ENCODE measurements at regions not wholly inside any gene's neighbourhood (a gene's known extent, or its start where the extent isn't known, plus 50 kb on each side); places are given as distances from the start of the nearest gene placed in this dataset.

- no peak for FAIRE-seq
- Histone ChIP-seq H3K4me2 (no peak overlapping the region), H3K27ac (peak overlapping the region in 1 of 2 experiments; percentile 69; a peak in 2 of 6 replicates), H3K9me3 (no peaks in the 10 kb centered on the region), H3K4me1 (peaks cover 21% of the 10 kb centered on the region), H3K4me3 (no peak overlapping the region)
- 80% methylated on average over 7 of the region's 7 CpGs for WGBS (ENCODE audit: missing lambda C conversion rate)
- DNase-seq (ENCODE audit: low read depth in 1 of 2, low spot score in 1 of 2) = no peak
- CTCF ChIA-PET = interaction anchor here (0.8 to 2.0 kb wide), 5 partner anchors 8 to 51 kb away, joined by 3 to 5 read pairs (median 4); no protein-coding TSS in a partner anchor
- TF ChIP-seq TP53 (CRISPR knock-in tag; IDR thresholded peaks at IDR 0.05) (no peak), ESRRA (IDR thresholded peaks at IDR 0.05; ENCODE audit: borderline replicate concordance, low read length) (no peak), NFE2L2 (conservative IDR thresholded peaks at IDR 0.05; ENCODE audit: low read length) (no peak), POLR2A (IDR thresholded peaks at IDR 0.05; ENCODE audit: low read length) (no peak), JUN (IDR thresholded peaks at IDR 0.05) (no peak), ZC3H11A (IDR thresholded peaks at IDR 0.05) (no peak), FOXS1 (CRISPR knock-in tag; IDR thresholded peaks at IDR 0.05) (no peak), HOXB5 (CRISPR knock-in tag; IDR thresholded peaks at IDR 0.05) (no peak), BHLHE40 (IDR thresholded peaks at IDR 0.05; ENCODE audit: low read depth, low read length) (no peak), ZNF302 (CRISPR knock-in tag; IDR thresholded peaks at IDR 0.05) (no peak), HMGXB4 (CRISPR knock-in tag; IDR thresholded peaks at IDR 0.05; ENCODE audit: borderline replicate concordance) (no peak)
- POLR2A ChIA-PET = no interaction called here
- ATAC-seq = no peak
These were observed 63.6 kb upstream of the CD93 start for GRCh38 chr20:23149623-23150279.

- Histone ChIP-seq H3K9me3 (no peaks in the 10 kb centered on the region), H3K4me3 (no peak overlapping the region), H3K4me1 (peaks cover 21% of the 10 kb centered on the region), H3K27ac (peak overlapping the region in 1 of 2 experiments; percentile 69; a peak in 4 of 6 replicates), H3K4me2 (no peak overlapping the region; the same call in 2 of the 3 replicates)
- TF ChIP-seq MAFK (IDR thresholded peaks at IDR 0.05; ENCODE audit: partially characterized antibody) = no peak
- TF ChIP-seq POLR2AphosphoS2 (conservative IDR thresholded peaks at IDR 0.05; ENCODE audit: low read length) = no peak
- TF ChIP-seq GATA3 (IDR thresholded peaks at IDR 0.05; ENCODE audit: borderline replicate concordance) = no peak
- no peak for TF ChIP-seq ESRRA (IDR thresholded peaks at IDR 0.05; ENCODE audit: borderline replicate concordance, low read length)
- no peak for TF ChIP-seq CEBPB (IDR thresholded peaks at IDR 0.05)
- TF ChIP-seq CHD4 (IDR thresholded peaks at IDR 0.05; ENCODE audit: borderline replicate concordance) = no peak
- TF ChIP-seq RARB (CRISPR knock-in tag; IDR thresholded peaks at IDR 0.05) = no peak
- no peak for TF ChIP-seq JUNB (IDR thresholded peaks at IDR 0.05)
- no peak for TF ChIP-seq ZSCAN20 (CRISPR knock-in tag; IDR thresholded peaks at IDR 0.05)
- no peak for TF ChIP-seq TP53 (CRISPR knock-in tag; IDR thresholded peaks at IDR 0.05)
- TF ChIP-seq RCOR1 (IDR thresholded peaks at IDR 0.05; ENCODE audit: low read depth, low read length) = no peak
- FAIRE-seq (no peak), ATAC-seq (no peak), DNase-seq (ENCODE audit: low read depth in 1 of 2, low spot score in 1 of 2) (no peak)
- ChIA-PET CTCF (interaction anchor here (0.9 to 2.0 kb wide), 4 partner anchors 9 to 52 kb away, joined by 3 to 5 read pairs (median 4); no protein-coding TSS in a partner anchor), POLR2A (no interaction called here)
- WGBS (ENCODE audit: missing lambda C conversion rate) = 85% methylated on average over 10 of the region's 10 CpGs
These were observed 62.8 kb upstream of the CD93 start for GRCh38 chr20:23148731-23149570.

- WGBS (ENCODE audit: missing lambda C conversion rate) = 28% methylated on average over 9 of the region's 9 CpGs
- no peak overlapping the region for H3K4me3 ChIP-seq
- peak; percentile 61 for FAIRE-seq
- no peaks in the 10 kb centered on the region for H3K9me3 ChIP-seq
- ATAC-seq = peak; percentile 56 to 69; a peak in 5 of 6 replicates
- peak overlapping the region; percentile 57 for H3K4me2 ChIP-seq
- peak overlapping the region; percentile 65 to 69 for H3K27ac ChIP-seq
- DNase-seq (ENCODE audit: low read depth in 1 of 2, low spot score in 1 of 2) = peak; percentile 49 to 57
- POLR2A ChIA-PET = no interaction called here
- H3K4me1 ChIP-seq = peaks cover 24% of the 10 kb centered on the region
- CTCF ChIA-PET = interaction anchor here (1.6 to 2.0 kb wide), 2 partner anchors 17 to 53 kb away, joined by 4 to 5 read pairs; no protein-coding TSS in a partner anchor
- TF ChIP-seq PHF8 (IDR thresholded peaks at IDR 0.05; ENCODE audit: borderline replicate concordance, low read depth) (no peak), FOSL2 (IDR thresholded peaks at IDR 0.05) (peak; percentile 51), FOSL2 (CRISPR knock-in tag; IDR thresholded peaks at IDR 0.05) (peak; percentile 81), MAFK (IDR thresholded peaks at IDR 0.05; ENCODE audit: partially characterized antibody) (peak; percentile 85), MAX (IDR thresholded peaks at IDR 0.05) (peak; percentile 11; the same call in 1 of the 2 replicates), HOXB5 (CRISPR knock-in tag; IDR thresholded peaks at IDR 0.05) (peak; percentile 35; the same call in 1 of the 2 replicates), TP53 (CRISPR knock-in tag; IDR thresholded peaks at IDR 0.05) (no peak)
These were observed 62.0 kb upstream of the CD93 start for GRCh38 chr20:23147964-23148730.
